GM18502 (cell line): ENCODE measurements at regions not wholly inside any gene's neighbourhood (a gene's known extent, or its start where the extent isn't known, plus 50 kb on each side); places are given as distances from the start of the nearest gene placed in this dataset.

Experiments used
- ATAC-seq: cut with Tn5 transposase; IDR thresholded peaks from one replicate; pipeline ENCODE4 v1.9.1; 2021; ENCODE audit warnings: mild to moderate bottlenecking; ENCODE audit not compliant: unreplicated experiment, poor library complexity

- no peak for ATAC-seq
Observed at GRCh38 chr10:9189448-9189847, 1135.0 kb downstream of the GATA3 start.

- no peak for ATAC-seq
Observed at GRCh38 chr10:9193120-9193519, 1138.6 kb downstream of the GATA3 start.

DNA sequence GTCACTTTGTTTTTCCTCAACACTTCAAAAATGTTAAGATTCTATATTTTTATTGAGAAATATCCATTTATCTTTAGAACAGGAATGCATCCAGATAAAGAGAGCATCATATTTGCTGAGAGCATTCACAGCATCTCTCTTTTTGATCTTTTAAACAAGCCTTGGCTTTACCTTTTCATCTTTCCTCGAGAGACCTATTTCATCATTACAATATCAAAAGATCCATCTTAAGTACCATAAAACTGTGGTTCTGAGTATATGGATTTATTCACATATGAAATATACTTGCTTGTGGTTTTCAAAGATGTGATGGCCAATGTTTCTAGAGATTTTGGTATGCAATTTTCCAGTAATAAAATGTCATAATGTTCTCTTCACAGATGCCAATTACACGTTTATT lies 1140.9 kb downstream of the GATA3 start:
- no peak for ATAC-seq

DNA sequence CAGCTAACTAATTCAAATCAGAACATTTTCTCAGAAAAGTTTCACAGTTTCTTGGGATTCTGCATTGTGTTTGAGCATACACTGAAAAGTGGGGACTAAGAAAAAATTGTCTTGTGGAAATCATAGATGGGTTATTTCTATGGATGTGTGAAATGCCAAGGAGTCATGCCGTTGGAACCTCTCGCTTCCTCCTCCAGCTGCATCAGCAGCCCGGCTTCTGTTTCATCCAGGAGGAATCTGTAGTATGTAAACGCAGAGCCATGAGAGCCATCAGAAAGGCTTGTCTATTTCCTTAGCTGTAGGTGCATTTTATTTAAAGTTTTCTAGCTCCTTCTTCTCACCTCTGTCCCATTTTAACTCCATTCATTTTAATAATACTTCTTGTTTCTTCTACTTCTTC lies 1144.1 kb downstream of the GATA3 start:
- no peak for ATAC-seq

GRCh38 chr10:9205558-9205957 lies 1151.1 kb downstream of the GATA3 start:
- no peak for ATAC-seq

GRCh38 chr10:9209105-9209798 lies 1154.8 kb downstream of the GATA3 start:
- peak; percentile 89 for ATAC-seq

- no peak for ATAC-seq
Observed at GRCh38 chr10:9211228-9211627, 1156.7 kb downstream of the GATA3 start.

DNA sequence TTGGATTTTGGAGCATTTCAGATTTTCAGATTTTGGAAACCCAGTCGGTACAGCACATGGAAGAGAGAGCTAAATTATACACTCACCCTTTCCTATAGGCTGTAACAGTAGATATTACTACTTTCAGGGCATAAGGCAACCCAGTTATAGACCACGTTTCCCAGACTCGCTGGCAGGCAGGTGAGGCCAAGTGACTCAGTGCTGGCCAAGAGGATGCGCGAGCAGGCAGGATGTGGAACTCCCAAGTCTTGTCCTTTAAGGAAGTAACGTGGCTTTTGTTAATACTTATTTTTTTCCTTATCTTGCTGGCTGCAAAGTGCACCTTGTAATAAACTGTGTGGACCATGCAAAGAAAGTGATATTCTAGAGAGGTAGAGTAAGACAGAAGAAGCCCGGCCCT lies 1160.1 kb downstream of the GATA3 start:
- no peak for ATAC-seq

GRCh38 chr10:9215121-9215520 lies 1160.6 kb downstream of the GATA3 start:
- no peak for ATAC-seq

GRCh38 chr10:9219860-9220259 lies 1165.4 kb downstream of the GATA3 start:
- ATAC-seq, result no peak

DNA sequence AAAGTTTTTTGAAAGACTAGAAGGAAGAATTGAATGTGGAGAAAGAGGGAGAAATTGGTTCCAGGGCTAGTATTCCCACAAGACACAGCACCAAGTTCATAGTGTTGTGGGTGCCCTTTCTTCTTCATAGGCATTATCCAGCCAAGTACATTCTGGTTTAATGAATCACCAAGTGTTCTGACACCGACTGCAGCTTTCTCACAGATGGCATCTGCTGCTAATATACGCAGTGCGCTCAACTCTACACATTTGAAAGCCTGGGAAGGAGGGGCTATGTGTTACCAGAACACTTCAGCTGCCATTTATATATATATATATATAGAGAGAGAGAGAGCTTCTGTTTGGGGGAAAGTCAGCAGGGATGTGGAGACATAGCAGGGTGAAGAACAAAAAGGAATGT lies 1168.4 kb downstream of the GATA3 start:
- no peak for ATAC-seq

- no peak for ATAC-seq
Observed at GRCh38 chr10:9227679-9228365, 1173.3 kb downstream of the GATA3 start.

GRCh38 chr10:9228771-9229170 lies 1174.3 kb downstream of the GATA3 start:
- ATAC-seq, result no peak

GRCh38 chr10:9229702-9230244 lies 1175.3 kb downstream of the GATA3 start:
- ATAC-seq, result no peak

GRCh38 chr10:9230625-9231024 lies 1176.1 kb downstream of the GATA3 start:
- no peak for ATAC-seq

DNA sequence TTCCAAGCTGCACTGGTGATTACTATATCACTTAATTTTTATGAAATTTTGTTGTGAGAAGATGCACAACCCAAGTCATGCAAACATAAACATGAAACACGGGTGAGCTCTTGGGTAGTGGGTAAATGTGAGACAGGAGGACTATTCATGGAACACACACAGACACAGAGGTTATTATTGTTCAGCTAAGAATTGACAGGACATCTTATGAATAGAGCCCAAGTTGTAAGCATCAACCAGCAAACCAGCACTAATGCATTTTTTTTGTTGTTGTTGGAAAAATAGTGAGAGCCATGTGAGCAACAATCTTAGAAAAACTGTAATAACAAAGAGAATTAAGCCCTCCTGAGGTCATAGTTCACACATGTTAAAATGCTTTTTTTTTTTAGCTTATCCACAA lies 1179.7 kb downstream of the GATA3 start:
- ATAC-seq, result no peak

- ATAC-seq, result no peak
Observed at GRCh38 chr10:9238041-9238440, 1183.6 kb downstream of the GATA3 start.

DNA sequence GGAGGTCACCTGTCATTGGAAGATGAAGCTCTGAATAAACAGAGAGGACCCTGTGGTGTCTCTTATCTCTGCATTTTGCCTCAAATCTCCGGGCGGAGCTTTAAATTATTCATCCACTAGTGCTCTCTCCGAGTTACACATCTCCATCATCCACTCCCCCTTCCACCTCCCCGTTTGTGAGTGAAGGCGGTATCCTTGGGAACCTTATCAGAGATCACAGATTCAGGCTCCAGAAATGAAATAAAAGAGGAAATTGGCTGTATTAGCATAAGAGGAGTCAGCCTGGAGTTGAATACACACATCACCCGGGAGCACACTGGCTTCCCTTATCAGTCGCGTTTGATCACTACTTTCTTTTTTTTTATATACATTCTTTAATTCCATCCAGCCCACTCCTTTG lies 1184.8 kb downstream of the GATA3 start:
- ATAC-seq, result no peak

DNA sequence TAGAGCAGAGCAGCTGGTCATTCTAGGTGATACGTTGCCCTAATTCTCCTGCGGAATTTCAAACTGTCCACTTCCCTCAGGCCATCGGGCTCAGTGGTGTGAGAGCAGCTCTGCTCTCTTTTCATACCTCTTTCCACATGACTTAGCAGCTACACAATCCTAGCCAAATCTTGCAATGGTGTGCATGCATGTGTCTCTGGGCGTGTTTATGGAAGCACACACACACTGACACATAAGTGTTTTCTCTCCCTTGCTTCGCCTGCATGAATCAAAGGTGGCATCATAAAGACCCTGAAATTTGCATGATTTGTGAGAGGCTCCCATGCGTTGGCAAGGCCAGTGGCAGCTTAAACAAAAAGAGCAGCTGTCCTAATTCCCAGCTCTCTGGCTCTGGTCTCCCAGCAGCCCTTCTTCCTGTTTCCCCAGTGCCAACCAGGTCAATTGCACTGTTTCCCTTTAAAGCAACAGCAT lies 1189.5 kb downstream of the GATA3 start:
- no peak for ATAC-seq

DNA sequence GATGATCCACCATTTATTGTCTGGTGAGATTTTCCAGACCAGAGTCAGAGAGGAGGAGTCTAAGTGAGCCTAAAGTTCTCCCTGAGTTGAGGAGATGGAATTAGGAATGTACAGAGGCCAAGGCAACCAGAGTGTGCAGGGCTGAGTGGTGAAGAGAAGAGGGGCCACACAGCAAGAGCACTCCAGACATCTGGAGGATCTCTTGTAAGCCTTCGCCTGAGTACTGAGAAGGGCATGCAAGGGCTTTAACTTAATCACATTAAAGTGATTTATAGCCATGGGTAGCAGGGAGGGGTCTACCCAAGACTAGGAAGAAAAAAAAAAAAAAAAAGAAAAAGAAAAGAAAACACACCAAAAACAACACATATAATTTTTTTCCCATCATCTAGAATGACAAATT lies 1190.4 kb downstream of the GATA3 start:
- no peak for ATAC-seq

GRCh38 chr10:9253121-9253520 lies 1198.6 kb downstream of the GATA3 start:
- ATAC-seq, result no peak

- no peak for ATAC-seq
Observed at GRCh38 chr10:9254353-9254752, 1199.9 kb downstream of the GATA3 start.
